Lower leg skin (tissue), 3 donors: ENCODE measurements at regions not wholly inside any gene's neighbourhood (a gene's known extent, or its start where the extent isn't known, plus 50 kb on each side); places are given as distances from the start of the nearest gene placed in this dataset.

Experiments used
- POLR2A ChIP-seq, 2 donors: fragments of 450-650 bp; IDR thresholded peaks; one replicate each; pipeline ENCODE4 v1.6.1; 2016 to 2017; ENCODE audit warnings: antibody characterized with exemption in 2 of 2, mild to moderate bottlenecking in 1 of 2, moderate library complexity in 1 of 2
- TF ChIP-seq, protein P1 (sequence below), 3 donors: fragments of 450-650 bp; IDR thresholded peaks; one replicate each; pipeline ENCODE4 v1.5.1; 2016; ENCODE audit warnings: antibody characterized with exemption in 3 of 3, mild to moderate bottlenecking in 3 of 3, moderate library complexity in 2 of 3

DNA sequence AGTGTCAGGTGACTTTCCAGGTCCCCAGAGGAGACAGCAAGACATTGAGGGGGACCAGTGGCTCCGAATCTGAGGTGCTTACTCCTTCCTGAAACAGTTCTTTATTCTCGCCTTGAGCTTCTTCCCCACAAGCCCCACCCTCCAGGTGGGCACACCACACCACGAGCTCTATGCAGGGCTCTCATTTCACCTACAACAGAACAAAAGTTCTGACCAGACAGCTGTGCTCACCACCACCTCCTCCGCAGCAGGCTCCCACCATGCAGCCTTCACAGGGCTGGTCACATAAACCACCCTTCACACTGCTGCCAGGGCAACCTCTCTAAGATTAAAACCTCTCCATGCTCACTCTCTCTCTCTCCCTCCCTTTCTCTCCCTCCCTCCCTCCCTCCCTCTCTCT lies 384.5 kb upstream of the ARID1B start:
- TF ChIP-seq, protein P1, sequence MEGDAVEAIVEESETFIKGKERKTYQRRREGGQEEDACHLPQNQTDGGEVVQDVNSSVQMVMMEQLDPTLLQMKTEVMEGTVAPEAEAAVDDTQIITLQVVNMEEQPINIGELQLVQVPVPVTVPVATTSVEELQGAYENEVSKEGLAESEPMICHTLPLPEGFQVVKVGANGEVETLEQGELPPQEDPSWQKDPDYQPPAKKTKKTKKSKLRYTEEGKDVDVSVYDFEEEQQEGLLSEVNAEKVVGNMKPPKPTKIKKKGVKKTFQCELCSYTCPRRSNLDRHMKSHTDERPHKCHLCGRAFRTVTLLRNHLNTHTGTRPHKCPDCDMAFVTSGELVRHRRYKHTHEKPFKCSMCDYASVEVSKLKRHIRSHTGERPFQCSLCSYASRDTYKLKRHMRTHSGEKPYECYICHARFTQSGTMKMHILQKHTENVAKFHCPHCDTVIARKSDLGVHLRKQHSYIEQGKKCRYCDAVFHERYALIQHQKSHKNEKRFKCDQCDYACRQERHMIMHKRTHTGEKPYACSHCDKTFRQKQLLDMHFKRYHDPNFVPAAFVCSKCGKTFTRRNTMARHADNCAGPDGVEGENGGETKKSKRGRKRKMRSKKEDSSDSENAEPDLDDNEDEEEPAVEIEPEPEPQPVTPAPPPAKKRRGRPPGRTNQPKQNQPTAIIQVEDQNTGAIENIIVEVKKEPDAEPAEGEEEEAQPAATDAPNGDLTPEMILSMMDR (IDR thresholded peaks at IDR 0.05) = no peak
- TF ChIP-seq POLR2A (IDR thresholded peaks at IDR 0.05) = no peak
